HEK293T (cell line): ENCODE measurements at regions not wholly inside any gene's neighbourhood (a gene's known extent, or its start where the extent isn't known, plus 50 kb on each side); places are given as distances from the start of the nearest gene placed in this dataset.

Experiments used
- ARNT ChIP-seq: fragments of 450-650 bp; IDR thresholded peaks from 2 replicates; pipeline ENCODE4 v1.6.1; 2017; ENCODE audit warnings: mild to moderate bottlenecking
- ELF4 ChIP-seq: fragments of 450-650 bp; IDR thresholded peaks from 2 replicates; pipeline ENCODE4 v1.6.1; 2017; ENCODE audit warnings: antibody characterized with exemption
- HDGF ChIP-seq: fragments of 450-650 bp; IDR thresholded peaks from 2 replicates; pipeline ENCODE4 v1.6.1; 2017; ENCODE audit warnings: antibody characterized with exemption, borderline replicate concordance
- L3MBTL2 ChIP-seq: fragments of 450-650 bp; conservative IDR thresholded peaks from 2 replicates; pipeline ENCODE4 v1.6.1; 2016; ENCODE audit warnings: mild to moderate bottlenecking
- LEF1 ChIP-seq: fragments of 450-650 bp; IDR thresholded peaks from 2 replicates; pipeline ENCODE4 v1.6.1; 2017; ENCODE audit warnings: mild to moderate bottlenecking, borderline replicate concordance
- ZNF384 ChIP-seq: fragments of 450-650 bp; IDR thresholded peaks from 2 replicates; pipeline ENCODE4 v1.6.1; 2016

GRCh38 chr3:23146163-23146562, 57.0 kb upstream of the UBE2E2 start:
- TF ChIP-seq L3MBTL2: no peak
- no peak for TF ChIP-seq HDGF
- no peak for TF ChIP-seq ELF4
- no peak for TF ChIP-seq ZNF384
- TF ChIP-seq ARNT: no peak
- TF ChIP-seq LEF1: no peak
